ENCODE measurements at regions not wholly inside any gene's neighbourhood (a gene's known extent, or its start where the extent isn't known, plus 50 kb on each side); places are given as distances from the start of the nearest gene placed in this dataset.
A peak's percentile ranks its signal among the peaks of the same experiment; 100 is the strongest.
"Not testable (repeated sequence)": the region's sequence is repeated elsewhere in the genome, so short reads cannot be mapped to it uniquely, and the experiment has no call there.

- DNase-seq = no peak
Observed at GRCh38 chr10:28186887-28187578, 115.8 kb downstream of the MPP7 start.

GRCh38 chr10:28186461-28186860 is 116.4 kb downstream of the MPP7 start:
- DNase-seq = no peak

DNA sequence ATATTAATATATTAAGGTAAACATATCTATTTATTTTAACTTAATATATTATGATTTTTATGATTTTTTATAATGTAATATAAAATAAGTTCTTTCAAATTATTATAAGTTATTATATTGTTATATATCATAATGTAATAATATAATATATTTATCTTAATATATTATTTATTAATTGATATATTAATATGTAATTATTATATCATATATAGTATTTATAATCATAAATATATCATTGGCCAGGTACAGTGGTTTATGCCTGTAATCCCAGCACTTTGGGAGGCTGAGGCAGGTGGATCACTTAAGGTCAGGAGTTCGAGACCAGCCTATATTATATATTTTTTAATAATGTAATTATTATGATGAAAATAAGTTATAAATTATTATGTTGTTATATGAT is 118.1 kb downstream of the MPP7 start:
- DNase-seq = no peak

DNA sequence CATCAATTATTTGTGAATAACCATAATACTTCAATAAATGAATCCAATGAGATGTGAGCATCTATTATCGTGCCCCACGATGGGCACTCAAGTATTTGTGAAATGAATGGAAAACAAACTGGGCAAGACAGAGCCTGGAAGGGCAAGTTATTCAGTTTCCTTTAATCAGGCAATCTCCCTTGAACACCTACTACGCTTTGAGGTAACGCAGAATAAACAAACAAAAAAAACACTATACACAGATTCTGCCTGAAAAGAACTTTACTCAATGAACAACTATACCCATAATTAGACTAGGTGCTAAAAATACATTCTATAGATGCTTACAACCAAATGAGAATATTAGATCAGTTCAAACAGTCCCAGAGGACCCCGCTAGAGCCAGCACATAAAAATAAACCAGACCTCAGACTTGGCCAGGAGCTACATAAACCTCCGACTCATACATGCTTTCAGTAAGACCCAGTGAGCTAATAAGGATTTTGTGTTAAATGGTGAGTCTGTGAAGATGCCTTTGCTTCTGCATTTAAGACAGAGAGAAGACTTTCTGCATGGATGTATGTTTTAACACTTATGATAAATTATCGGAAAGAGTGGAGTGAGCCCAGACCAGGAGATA is 121.3 kb downstream of the MPP7 start:
- DNase-seq = no peak

GRCh38 chr10:28180654-28181053 is 122.2 kb downstream of the MPP7 start:
- DNase-seq = no peak

- no peak for DNase-seq
Observed at GRCh38 chr10:28179743-28180099, 123.1 kb downstream of the MPP7 start.

GRCh38 chr10:28179006-28179742 is 123.7 kb downstream of the MPP7 start:
- DNase-seq = peak; percentile 15 to 23

DNA sequence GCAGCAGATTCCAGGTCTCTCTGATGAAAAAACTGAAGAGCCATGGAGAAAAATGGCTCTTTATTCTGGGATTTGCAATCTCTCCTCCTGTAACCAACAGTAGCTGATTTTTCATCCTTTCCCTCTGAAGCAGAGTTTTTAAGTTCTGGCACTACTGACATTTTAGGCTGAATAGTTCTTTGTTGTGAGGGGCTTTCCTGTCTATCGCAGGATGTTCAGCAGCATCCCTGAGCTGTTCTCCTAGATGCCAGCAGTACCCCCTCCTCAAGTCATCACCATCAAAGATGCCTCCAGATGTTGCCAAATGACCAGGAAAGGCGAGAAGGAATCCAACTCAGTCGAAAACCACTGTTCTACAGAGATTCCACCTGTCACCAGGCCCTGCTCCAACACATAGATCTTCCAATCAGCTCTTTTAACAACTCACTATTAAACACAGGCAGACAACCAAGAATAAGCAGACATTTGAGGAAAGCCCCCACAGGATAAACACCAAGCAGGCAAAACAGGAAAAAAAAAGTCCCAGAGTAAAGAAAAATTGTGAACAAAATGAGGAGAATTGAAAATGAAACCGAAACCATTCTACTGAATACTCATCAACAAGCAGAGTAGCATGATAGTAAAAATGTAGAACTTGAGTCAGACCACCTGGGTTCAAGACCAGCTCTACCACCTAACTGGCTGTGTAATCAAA is 124.8 kb downstream of the MPP7 start:
- no peak for DNase-seq

- not testable (repeated sequence) for DNase-seq
Observed at GRCh38 chr10:28176498-28176897, 126.4 kb downstream of the MPP7 start.

DNA sequence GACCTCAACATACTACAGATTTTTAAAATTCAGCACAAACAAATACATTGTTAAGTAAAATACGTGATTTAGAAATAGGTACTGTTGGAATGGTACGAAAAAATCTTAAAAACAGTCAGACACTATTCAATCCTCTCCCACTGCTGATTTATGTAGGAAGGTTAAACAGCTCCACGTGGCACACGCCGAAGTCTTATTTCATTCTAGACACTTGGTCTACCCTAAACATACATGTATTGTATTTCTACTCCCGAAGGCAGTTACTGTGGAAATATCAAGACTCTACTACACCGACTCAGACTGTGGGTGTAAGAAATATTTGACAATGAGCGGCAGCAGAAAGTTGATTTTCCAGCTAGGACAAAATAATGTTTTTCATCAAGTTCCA is 130.6 kb downstream of the MPP7 start:
- no peak for DNase-seq

DNA sequence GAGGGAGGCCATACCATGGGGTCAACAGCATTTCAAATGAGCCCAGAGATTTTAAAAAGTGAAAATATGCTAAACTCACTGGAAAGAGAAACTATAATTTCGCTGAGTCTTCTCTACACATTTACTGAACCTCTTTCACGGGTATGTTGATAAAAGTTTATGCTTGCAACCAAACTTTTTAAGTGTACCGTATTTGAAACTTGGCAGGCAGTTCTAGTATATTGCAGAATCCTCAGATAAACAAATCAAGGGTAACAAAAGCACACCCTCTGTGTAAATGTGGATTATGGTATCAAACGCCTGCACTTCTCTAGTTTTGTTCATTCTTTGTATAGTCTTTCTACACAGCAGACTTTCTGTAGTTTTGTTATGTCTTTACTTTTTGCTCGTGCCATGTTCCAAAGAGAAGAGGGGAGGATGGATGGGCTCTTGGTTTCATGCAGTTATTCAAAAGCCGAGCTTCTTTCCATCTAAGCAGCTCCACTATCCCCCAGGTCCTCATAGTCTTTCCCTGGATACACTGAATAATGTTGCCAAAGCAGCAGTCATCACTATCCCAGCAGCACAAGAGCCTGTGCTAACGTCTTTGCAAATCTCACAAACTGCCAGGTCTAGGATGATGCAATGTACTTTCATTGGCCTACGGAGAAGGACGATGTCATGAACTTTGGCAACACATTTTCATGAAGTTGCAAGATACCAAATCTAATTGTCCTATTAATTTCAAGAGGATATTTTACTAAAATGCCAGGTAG is 131.2 kb downstream of the MPP7 start:
- no peak for DNase-seq

- no peak for DNase-seq
Observed at GRCh38 chr10:28169525-28169924, 133.3 kb downstream of the MPP7 start.

GRCh38 chr10:28160866-28161405 is 141.9 kb downstream of the MPP7 start:
- no peak for DNase-seq

DNA sequence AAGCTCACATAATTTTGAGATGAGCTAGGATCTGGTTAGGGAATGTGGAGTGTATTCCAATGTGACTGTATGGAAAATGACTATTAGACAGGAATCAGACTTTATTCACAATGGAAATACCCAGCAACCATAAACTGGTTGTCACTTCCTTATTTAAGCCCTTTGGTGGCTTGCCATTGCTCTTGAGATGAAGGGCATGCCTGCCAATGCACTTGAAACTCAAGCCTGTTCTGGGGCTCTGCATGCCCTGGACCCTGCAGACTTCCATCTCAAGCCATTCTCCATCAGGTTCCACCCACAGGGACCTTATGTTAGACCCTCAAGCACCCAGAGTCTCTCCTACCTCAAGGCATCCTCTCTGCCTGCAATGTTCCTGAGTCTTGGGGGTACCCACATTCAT is 145.5 kb downstream of the MPP7 start:
- DNase-seq = no peak

DNA sequence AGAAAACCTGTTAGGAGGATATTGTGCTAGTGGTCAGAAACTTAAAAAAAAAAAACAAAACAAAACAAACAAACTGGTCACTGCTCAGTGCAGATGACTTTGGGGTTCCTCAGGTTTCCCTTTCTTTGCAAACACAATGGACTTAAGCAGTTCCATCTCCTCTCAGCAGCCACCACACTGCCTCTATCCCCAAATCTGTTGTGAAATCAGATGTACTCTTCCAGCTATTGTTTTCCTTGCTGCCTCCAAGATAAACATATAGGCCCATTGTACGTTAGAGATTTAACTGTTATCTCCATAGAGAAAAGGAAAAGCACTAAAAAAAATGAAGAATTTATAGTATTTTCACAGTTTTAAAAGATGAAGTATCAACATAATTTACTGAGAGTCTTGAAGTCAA is 147.1 kb downstream of the MPP7 start:
- DNase-seq = no peak

GRCh38 chr10:28151636-28152035 is 151.2 kb downstream of the MPP7 start:
- DNase-seq = no peak

GRCh38 chr10:28149746-28150145 is 150.9 kb upstream of the ODAD2 start:
- DNase-seq = no peak

GRCh38 chr10:28147706-28148105 is 148.8 kb upstream of the ODAD2 start:
- DNase-seq = no peak

GRCh38 chr10:28139138-28139537 is 140.3 kb upstream of the ODAD2 start:
- DNase-seq = no peak

GRCh38 chr10:28137907-28138880 is 139.3 kb upstream of the ODAD2 start:
- DNase-seq = no peak

- DNase-seq = no peak
Observed at GRCh38 chr10:28135258-28135657, 136.4 kb upstream of the ODAD2 start.

Data from AML-193 (cell line).